Fibroblast of skin of right biceps (primary cell): ENCODE measurements at regions not wholly inside any gene's neighbourhood (a gene's known extent, or its start where the extent isn't known, plus 50 kb on each side); places are given as distances from the start of the nearest gene placed in this dataset.
"Not testable (repeated sequence)": the region's sequence is repeated elsewhere in the genome, so short reads cannot be mapped to it uniquely, and the experiment has no call there.

Source experiments
- DNase-seq: peaks from one replicate; pipeline ENCODE4 v3.0.0-alpha.2; 2013

- no peak for DNase-seq
Observed at GRCh38 chr2:15810477-15811150, 129.7 kb upstream of the MYCN start.

GRCh38 chr2:15811367-15811766, 129.0 kb upstream of the MYCN start:
- DNase-seq: no peak

- DNase-seq: no peak
Observed at GRCh38 chr2:15812187-15812780, 128.1 kb upstream of the MYCN start.

GRCh38 chr2:15813481-15814266, 126.7 kb upstream of the MYCN start:
- DNase-seq: no peak

GRCh38 chr2:15814403-15814802, 125.9 kb upstream of the MYCN start:
- no peak for DNase-seq

- DNase-seq: no peak
Observed at GRCh38 chr2:15814946-15815345, 125.4 kb upstream of the MYCN start.

- DNase-seq: no peak
Observed at GRCh38 chr2:15816226-15816625, 124.1 kb upstream of the MYCN start.

DNA sequence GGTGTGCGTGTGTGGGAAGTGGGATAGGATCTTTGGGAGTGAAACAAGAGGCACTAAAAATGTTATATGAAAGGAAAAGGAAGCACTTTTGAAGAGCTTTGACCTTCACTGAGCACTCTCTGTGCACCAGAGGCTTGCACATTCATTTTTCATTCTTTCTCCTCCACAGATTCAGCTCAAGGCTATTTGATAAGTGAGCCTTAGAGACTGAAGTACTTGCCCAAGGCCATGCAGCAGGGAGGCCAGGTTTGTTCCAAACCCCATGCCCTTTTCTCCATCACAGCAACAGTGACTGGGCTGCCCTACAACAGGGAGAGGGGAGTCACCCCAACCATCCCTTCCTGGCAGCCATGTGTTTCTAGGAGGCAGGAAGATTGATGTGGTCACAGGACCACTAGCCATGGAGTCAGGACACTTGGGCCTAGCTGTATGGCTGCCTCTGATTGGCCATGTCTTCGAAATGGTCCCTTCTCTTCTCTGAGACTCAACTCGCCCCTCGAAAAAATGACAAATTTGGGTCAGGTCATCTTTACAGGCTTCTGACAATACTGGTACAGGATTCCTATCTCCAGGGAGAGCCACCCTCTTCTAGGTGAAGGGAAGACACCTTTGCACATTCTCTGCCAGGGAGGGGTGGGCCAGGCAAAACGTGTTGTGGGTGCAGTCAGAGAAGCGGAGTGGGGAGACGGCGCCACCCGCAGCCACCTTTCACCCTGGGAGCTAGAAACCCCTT, 123.5 kb upstream of the MYCN start:
- DNase-seq: no peak

DNA sequence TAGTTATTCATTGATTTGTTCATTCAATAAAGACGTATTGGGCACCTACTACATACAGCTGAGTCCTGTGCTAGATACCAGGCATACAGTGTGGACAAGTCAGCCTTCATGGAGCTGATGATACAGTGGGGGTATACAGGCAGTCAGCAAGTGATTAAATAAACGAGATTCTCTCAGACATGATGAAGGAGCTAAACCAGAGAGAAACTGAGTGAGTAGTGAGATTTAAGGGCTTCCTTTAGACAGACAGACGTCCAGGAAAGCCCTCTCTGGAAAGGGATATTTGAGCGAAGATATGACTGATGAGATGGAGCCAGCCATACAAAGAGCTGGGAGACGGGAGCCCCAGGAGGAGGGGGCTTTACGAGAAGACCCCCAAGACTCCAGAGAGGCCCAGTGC, 122.6 kb upstream of the MYCN start:
- no peak for DNase-seq

GRCh38 chr2:15818318-15818753, 122.0 kb upstream of the MYCN start:
- no peak for DNase-seq

- no peak for DNase-seq
Observed at GRCh38 chr2:15818881-15819280, 121.5 kb upstream of the MYCN start.

DNA sequence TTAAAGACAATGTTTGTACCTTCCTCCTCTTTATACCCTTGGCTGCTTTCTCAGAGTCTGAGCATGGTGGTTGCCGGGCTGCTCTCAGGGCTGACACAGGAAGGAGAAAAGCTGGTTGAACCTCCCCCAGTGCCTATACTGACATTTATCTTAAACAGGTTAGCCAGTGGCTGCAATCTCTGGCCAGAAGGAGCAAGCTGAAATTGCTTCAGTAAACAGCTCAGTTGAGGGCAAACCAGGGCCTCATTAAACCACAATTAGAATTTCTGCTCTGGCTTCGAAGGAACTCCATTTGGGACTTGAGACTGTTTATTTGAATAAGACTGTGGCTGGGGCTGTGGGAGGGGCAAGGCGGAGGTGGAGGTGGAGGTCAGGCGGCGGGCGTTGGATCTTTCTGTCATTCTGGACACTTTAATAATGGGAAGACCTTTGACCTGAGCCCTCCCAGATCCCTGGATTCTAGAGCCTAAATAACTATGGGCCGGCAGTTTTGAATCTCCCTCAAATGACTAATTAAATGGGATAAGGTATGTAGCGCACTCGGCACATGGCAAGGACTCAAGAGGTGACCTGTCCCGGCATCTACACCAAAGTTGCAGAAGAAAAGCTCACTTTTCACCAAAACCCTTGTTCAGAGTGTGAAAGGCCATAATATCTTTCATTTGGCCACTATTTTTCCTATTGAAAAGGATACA, 120.6 kb upstream of the MYCN start:
- DNase-seq: no peak

DNA sequence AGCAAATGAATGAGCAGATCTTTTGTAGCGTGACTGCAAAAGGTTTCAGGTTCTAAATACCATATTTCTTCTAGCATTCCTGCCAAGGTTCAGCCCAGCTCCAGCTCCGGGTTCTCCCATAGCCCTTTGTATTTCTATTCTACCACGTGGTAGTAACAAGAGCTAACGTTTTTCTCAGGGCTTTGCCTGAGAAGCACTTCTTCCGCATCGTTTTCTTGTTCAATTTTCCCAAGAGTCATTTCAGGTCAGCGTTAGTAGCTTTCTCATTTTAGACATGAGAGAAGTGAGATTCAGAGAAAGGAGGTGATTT, 120.1 kb upstream of the MYCN start:
- no peak for DNase-seq

- no peak for DNase-seq
Observed at GRCh38 chr2:15820927-15821326, 119.4 kb upstream of the MYCN start.

DNA sequence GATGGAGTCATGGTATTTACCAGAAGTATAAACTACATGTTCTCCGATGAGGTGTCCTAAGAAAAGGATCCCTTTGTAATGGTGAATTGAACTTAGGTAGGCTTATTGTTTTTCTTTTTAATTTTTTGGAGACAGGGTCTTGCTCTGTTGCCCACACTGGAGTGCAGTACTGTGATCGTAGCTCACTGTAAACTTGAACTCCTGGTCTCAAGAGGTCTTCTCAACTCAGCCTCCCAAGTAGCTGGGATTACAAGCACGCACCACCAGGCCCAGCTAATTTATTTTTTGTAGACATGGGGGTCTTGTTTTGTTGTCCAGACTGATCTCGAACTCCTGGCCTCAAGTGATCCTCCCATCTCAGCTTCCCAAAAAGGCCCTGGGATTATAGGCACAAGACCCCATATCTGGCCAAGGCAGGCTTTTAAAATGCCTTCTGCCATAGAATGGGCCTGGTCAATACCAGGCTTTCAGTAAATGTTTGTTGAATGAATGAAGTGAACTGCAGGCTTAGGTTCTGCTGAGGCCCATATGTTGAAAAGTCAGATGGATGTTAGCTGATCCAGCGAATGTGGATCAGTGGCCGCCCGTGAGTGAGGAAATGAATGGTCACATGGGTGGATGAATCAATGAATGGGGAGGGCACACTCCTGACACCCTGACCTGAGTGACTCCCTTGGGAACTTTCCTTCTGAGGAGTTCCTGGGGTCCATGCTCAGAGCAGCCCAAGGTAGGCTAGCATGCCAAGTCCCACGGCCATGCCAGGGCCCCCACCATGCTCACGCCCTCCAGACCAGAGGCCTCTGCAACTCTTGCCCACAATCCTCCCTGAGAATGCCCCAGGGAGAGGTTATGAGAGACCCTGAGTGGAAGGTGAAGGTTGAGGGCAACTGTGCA, 118.0 kb upstream of the MYCN start:
- DNase-seq: no peak

DNA sequence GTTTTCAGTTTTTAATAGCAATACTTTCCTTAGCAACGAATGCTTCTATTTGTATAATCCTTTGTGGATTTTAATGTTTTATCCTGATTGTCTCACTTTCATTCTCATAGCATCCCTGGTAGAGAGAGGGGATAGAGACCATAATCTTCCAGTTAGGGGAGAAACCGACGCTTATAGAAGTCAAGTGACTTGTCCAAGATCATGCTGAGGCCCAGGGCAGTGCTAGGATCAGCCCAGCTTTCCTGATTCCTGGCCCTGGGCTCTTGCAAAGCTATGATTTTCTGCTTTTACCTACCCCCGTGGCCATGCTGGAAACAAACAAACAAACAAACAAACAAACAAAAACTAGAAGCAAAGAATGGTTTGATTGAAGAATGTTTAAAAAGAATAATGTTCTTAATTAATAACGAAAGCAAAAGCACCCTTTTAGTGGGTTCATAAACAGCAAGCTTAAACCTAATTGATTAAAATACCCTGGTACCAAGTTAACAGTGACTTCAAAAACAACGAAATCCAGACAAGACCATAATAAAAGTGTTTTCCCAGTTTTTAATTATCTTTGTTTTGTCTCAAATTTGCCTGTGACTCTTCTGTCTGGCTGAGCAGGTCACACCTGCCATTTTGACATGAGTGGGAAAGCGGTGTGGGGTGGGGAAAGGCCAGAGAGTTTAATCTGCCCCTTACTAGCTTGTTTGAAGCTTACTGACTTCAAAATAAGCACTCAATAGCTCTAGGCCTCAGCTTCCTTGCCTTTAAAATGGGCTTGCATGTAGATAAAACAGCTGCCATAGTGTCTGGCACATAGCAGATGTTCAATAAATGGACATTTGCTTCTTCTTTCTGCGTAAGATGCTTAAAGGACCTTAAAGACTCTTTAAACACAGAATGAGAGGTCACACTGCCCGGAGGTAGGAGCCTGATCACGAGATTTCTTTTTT, 116.6 kb upstream of the MYCN start:
- DNase-seq: no peak

DNA sequence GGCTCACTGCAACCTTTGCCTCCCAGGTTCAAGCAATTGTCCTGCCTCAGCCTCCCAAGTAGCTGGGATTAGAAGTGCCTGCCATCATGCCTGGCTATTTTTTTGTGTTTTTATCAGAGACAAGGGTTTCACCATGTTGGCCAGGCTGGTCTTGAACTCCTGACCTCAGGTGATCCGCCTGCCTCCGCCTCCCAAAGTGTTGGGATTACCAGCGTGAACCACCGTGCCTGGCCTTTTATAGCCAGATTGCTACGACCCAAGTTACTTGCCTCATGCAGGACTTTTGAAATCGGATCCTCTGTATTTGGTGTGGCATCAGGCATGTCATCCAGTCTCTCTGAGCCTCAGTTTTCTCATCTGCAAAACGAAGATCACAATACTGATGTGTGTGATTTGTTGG, 115.9 kb upstream of the MYCN start:
- not testable (repeated sequence) for DNase-seq

- no peak for DNase-seq
Observed at GRCh38 chr2:15825276-15825980, 114.9 kb upstream of the MYCN start.

DNA sequence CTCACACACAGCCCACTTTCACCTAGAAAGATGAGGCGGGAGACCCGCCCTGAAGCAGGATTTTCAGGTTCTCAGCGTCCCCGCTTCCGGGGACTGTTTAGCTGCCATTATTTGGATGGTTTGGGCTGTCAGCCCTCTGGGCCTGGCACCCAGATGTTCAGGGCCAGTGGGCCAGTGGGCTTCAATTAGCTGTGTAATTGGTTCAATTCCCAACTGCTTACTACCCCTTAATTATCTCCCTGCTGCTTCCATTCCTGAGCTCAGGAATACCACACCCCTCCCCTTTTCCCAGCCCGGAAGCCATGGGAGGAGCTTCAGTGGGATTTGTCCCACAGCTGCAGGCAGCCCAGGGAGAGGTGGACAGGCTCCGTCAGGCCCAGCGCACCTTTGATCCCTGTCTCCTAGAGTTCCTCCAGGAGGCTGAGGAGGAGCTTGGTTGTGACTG, 114.1 kb upstream of the MYCN start:
- DNase-seq: no peak

- no peak for DNase-seq
Observed at GRCh38 chr2:15827001-15827400, 113.3 kb upstream of the MYCN start.
